HG03378 (cell line): ENCODE measurements at regions not wholly inside any gene's neighbourhood (a gene's known extent, or its start where the extent isn't known, plus 50 kb on each side); places are given as distances from the start of the nearest gene placed in this dataset.
"Not testable (repeated sequence)": the region's sequence is repeated elsewhere in the genome, so short reads cannot be mapped to it uniquely, and the experiment has no call there.

ENCODE experiments used
- ATAC-seq: cut with Tn5 transposase; IDR thresholded peaks from one replicate; pipeline ENCODE4 v1.9.1; 2021; ENCODE audit warnings: mild to moderate bottlenecking, moderate library complexity; ENCODE audit not compliant: unreplicated experiment

DNA sequence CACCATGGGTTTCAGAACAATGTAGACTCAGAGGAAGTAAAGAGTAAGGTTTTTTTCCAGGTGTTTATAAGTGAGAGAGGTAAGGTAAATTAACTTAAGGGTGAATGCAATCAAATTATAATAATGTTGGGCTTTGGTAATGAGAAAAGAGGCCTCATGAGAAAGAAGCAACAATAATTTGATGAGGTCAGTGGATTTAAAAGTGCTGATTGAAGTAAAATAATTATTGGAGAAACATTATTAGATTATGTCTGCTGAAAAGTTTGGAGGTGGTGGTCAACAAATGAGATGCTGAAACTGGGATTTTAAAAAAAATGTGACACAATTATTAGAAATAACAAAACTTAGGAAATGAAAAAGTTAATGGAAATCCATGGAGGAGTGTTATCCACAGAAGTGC lies 187.4 kb upstream of the BRINP3 start:
- ATAC-seq = no peak

DNA sequence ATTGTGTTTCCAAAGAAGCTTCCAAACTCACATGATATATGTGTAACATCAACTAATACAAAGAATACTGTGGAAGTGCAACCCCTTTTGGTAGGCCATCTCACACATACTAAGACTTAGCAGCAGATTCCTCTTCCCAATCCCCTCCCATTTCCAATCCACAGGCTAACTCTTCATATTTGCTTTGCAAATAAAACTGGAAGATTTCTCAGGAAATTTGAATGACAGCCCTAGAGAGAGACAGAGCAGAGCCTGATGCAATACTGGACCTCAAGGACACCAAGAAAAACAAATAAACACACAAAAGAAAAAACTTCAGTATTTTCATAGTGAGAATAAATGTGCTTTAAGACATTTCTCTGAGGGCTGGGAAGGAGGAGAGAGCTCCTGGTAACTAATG lies 190.2 kb upstream of the BRINP3 start:
- no peak for ATAC-seq

DNA sequence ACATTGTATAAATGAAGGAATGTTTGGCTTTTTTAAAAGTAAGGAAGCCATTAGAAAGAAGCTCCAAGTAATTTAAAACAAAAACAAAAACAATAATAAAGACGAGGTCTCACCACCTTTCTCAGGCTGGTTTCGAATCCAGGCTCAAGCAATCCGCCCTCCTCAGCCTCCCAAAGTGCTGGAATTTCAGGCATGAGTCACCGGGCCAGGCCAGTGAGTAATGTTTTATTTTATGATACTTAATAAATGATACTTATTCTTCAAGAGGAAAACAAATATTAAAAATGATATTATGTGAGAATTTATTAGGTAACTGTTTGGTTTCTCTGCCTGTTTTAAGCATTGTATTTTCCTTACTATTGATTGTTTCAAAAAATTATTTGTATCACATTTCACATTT lies 201.4 kb upstream of the BRINP3 start:
- ATAC-seq = no peak

DNA sequence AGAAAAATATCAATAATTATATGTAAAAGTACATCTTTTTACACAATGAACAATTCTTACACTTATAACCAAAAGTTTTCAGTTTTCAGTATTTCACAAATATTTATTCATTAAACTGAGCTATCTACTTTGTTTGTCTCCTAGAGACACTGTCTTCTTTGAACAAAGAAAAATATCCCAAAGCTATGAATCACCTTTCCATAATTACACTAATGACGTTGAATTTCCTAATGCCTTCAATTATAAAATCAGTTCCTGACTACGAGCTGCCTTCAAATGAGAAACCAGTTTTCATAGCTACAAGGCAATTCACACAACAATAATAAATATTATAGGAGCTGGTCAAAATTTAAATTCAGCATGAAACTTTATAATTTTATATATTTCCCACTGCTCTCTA lies 201.8 kb upstream of the BRINP3 start:
- ATAC-seq = no peak

DNA sequence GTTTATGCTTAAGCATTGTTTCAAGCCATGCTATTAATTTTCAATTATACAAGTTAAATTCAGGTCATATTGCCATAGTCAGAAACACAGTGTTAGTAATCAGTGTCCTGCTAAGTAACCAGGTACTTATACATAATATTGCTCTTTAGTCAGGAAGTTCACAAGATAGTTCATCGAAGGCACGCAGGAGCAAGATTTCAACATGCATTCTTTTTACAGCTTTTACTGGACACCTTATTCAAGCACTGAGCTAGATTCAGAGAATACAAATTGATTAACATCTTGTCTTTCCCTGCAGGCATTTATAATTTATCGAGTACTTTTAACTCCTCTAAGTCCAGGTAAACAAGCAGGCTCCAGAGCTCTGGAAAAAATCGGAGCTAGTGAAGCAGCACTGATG lies 202.3 kb upstream of the BRINP3 start:
- no peak for ATAC-seq

DNA sequence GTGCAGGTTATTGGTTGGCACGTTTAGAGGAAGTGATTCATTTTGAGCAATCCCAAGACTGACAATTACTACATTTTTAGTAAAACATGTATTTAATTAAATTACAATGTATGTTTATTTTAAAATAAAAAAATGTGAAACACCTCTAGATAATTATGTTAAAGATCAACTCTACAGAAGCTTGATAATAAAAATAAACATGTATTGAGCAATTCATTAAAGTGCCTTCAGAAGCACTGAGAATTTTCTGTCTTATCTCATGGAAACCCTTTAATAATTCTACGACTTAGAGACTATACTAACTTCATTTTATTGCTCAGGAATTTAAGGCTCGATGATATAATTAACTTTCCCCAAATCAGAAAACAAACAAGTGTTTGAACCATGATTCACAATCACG lies 208.0 kb upstream of the BRINP3 start:
- no peak for ATAC-seq

DNA sequence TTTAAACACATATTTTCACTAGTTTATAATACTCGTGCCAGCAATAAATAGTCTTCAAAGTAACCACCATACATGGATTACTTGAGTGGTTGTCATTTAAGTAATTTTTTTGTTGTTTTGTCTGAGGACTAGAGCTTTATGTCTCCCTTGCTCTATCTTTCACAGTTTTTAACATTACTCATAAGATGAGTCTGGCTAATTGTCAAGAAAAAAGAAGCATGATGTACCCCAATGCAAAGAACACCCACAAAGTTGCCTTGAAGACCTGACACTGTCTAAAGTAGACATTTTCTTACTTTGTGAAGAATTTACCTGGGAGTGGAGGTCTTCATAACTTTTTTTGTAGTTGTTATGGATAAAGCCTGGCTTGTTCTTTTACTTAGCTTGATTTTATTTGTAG lies 210.4 kb upstream of the BRINP3 start:
- no peak for ATAC-seq

DNA sequence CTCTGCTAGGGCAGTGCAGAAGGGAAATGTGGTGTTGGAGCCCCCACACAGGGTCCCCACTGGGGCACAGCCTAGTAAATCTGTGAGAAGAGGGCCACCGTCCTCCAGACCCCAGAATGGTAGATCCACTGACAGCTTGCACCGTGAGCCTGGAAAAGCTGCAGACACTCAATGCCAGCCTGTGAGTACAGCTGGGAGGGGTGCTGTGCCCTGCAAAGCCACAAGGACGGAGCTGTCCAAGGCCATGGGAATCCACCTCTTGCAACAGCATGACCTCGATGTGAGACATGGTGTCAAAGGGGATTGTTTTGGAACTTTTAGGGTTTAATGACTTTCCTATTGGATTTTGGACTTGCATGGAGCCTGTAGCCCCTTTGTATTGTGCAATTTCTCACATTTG lies 220.8 kb upstream of the BRINP3 start:
- ATAC-seq = not testable (repeated sequence)

DNA sequence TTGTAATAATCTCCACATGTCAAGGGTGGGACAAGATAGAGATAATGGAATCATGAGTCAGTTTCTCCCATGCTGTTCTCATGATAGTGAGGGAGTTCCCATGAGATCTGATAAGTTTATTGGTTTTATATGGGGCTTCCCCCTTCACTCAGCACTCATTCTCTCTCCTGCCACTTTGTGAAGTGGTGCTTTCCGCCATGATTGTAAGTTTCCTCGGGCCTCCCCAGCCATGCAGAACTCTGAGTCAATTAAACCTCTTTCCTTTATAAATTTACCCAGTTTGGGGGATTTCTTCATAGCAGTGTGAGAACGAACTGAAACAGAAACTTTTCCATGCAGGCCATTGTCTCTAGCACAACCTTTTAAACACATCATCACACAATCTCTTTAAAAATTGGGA lies 221.5 kb upstream of the BRINP3 start:
- ATAC-seq = no peak

DNA sequence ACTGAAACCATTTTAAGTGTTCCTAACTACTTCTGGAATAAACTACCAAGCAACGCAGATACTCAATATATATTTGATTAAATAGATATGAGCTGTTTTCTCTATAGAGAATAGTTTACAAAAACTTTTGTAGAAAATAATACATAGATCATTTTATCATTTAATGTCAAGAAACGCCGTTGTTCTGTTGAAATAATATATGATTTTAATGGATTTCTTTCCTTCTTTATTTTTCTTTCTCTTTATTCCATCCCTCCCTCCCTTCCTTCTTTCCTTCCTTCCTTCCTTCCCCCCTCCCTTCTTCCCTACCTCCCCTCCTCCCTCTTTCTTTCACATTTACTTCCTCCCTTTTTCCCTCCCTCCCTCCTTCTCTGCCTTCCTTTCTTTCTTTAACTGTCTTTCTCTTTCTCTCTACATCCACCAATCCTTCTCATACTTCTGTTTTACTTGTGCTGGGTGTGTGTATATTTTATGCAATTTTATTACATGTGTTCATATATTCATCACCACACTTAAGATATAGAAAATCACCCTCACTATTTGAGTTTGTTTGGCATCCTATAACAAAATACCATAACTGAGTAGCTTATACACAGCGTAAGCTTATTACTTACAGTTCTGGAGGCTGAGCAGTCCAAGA lies 230.9 kb upstream of the BRINP3 start:
- ATAC-seq = no peak

DNA sequence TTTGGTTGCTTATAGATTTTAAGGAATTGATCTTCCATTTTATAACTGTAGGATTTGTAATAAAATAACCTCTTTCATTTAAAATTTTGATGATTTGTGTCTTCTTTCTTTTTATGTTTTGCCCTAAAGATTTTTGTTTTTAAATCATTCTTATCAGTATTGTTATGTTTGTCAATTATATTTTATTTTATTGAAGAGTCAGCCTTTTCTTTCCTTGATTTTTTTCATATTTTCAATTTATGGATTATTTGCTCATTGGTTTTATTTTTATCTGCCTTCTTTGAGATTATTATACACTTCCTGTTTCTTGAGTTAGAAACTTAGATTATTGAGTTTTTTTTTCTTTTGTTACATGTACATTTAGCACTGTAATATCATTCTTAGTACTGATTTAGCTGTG lies 233.4 kb upstream of the BRINP3 start:
- ATAC-seq = no peak

DNA sequence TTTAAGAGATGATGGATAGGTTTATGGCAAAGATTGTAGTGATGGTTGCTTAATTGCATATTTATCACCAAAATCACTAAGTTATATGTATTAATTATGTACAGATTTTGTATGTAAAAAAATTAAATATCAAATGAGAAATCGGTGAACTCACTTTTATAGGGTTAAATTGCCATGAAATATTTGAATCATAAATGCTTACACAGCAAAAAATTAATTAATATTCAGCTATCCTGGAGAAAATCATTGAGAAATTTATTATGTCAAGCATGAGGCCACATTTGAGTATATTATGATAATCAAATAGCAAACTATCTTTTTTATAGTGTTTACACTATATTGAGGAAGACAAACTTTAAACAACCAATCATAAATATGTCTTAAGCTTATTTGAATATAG lies 239.4 kb upstream of the BRINP3 start:
- no peak for ATAC-seq

DNA sequence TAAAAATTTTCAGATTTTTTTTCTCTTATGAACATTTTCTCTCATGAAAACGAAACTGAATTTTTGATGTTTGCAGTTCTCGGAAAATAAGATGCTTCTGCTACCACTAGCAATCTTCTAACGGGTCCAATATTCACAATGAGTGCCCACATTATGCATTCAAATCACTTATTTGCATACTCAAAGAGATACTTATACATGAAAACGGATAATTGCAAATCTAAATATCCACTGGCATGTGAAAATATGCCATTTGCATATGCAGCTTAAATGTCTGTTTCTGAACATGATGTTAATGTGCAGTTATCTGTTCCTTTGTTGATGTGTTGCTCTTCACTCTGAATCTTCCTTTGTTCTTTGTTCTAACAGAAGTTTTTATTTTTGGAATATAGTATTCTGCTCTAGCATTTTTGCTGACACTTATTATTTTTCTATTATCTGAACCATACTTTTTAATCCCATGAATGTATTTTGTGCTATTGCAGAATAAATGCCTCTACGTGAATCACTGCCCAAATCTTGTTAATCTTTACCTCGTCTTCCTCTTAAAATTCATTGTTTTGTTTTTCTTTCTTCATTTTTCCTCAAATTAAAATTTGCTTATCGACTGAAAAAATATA lies 259.4 kb upstream of the BRINP3 start:
- ATAC-seq = no peak

DNA sequence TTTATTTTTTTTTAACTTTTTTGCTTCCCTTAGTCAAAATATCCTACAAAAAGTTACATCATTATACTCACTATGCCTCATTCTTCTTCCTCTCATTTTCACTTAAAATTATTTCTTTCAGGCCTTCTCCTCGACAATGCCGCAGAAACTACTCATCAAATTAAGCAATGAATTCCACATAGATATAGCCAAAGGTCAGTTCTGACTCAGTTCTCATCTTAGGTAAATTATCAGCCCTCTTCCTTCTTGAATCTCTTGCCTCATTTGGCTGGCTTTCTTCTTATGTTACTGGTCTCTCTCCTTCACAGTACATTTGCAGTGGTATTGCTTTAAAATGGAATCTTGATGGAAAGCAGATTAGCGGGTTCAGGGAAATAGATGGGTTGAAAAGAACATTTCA lies 260.7 kb upstream of the BRINP3 start:
- no peak for ATAC-seq

DNA sequence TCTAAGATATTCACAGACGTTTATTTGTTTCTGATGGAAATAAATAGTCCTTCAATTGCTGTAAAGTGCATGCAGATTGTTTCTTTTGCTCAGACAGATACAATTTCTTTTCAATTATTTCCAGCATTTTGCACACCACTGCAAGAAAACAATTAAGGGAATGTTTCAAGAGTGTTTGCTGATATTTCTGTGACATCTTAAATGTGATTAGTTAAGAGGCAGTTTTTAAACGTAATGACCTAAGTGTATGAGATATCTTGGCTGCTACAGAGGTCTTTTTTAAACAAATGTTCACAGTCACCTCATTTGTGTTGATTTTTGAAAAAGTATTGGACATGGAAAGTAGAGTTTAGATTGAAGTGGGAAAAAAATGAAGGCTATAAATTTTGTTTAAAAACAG lies 262.3 kb upstream of the BRINP3 start:
- ATAC-seq = no peak

DNA sequence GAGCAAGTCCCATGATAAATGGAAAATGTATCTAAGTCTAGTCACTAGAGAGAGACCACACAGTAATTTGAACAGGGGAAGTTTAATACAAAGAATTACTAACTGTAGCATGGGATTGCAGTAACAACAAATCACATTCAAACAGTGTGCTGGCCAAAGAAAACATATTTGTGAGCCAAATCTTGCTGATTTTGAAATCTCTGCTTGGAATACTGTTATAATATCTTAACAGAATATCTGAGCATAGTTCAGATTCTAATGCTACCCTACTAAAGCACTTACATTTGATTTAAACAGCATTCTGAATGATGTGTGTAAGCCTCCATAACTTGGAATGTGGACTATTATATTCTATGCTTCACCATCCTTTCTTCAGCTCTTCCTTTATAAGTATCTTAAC lies 270.0 kb upstream of the BRINP3 start:
- no peak for ATAC-seq

DNA sequence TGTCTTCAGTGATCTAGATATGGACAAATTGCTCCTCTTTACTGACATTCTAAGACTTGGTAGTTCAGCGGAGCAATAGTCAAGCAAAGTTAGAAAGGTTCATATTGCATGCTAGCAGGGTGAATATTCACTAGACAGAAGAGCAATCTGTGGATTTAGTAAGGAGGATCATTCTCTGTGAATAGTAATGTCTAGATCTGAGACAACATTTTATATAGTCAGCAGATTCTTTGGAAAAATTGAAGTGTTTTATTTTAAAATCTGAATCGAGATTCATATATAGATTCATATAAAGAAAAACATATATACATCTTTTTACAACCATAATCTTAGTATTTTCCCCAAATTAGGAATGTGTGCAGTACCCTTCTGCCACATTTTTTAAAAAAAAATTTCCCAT lies 274.5 kb upstream of the BRINP3 start:
- no peak for ATAC-seq

DNA sequence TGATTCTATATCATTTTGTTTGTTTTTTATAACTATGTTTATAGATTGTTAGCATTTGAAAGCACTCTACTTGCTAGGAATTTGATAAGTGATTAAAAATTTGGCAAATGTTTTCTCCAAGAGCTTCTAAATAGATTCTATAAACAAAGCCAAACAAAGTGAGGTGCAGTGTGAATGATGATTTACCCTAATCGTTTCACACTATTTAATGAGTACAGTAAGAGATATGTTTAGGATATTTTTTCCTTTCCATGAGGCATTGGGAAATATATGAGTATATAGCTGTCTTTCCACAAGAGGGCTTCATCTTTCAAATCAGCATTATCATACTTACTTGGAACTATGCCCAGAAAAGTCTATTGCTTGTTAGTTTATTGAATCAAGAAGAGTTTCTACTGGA lies 277.0 kb upstream of the BRINP3 start:
- no peak for ATAC-seq

DNA sequence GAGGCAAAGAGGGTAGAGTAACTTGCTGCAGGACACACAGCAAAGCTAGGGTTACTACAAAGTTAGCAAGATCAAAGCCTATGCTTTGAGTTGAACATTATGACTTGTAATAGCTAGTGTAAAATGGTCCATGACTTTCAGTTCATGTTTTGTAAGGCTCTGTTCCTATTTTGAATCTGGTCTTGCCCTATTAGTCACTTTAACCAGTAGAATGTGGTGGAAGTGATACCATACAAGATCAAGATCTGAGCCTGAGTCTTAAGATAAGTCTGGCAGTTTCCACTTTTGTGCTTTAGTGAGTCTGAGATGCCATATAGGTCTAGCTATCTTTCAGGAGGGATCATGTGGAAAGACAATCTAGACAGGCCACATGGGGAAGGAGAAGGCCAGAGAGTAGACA lies 282.1 kb upstream of the BRINP3 start:
- peak; percentile 94 for ATAC-seq

DNA sequence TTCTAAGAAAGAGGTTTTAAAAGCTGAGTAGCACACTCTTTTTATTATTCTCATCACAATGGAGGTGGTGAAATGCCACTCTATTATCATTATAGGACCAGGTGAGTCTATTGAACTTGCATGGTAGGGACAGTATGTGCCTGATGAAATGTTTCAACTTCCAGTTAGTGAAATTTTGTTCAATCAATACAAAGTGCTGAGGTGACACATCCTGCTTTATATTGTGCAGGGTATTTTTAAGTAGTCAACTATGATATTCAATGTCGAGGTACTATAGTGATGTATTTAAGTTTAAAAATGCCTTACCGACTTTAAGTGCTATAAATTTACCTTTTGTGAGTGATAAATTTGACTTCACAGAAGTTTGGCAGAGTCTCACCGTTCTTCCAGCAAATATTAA lies 284.7 kb upstream of the BRINP3 start:
- no peak for ATAC-seq

DNA sequence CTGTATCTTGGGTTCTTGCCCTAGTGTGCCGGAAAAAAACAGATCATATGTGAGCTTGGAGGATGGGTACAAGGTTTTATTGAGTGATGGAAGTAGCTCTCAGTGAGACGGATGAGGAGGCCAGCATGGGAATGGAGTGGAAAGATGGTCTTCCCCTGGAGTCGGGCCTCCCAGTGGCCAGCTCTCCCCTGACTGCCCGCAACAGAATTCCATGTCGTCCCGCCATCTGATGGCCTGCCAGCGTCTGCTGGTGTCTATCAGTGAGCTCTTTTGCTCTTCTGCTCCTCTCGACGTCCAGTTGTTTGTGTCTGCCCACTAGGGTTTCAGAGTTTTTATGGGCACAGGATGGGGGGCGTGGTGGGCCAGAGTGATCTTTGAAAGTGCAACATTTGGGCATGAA lies 315.2 kb upstream of the BRINP3 start:
- ATAC-seq = no peak

DNA sequence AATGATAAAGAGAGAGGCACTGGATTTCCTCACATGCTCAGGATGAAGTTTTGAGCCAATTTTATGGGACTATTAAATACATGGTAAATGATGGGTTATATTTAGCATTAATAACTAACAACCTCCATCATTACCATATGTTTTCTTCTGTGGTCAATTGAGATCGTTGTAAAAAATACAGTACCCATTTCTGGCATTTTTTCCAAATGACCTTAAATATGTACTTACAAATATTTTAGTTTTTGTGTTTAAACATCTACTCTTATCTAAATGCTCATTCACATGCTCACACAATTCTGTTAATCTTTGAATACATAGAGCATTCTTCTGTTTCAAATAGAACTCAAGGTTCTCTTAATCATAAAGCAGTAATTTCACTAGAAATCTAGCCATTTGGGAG lies 330.0 kb upstream of the BRINP3 start:
- ATAC-seq = no peak

DNA sequence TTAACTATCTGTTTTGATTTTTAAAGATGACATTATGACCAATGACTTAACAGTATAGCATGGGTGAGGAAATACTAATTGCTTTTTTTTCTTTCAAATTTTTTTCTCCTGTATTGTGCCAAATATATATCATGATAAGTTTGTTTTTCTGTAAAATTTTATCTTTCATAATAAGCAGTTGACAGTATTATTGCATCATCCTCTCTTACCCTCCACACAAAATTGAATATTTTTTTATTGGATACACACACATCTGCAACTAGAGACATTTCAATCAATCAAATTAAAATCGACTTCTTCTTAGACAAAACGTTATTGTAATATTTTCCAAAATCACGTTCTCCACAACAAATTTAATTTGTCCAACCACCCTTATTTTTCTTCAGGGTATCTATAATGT lies 330.4 kb upstream of the BRINP3 start:
- ATAC-seq = no peak
